ENCODE measurements at regions not wholly inside any gene's neighbourhood (a gene's known extent, or its start where the extent isn't known, plus 50 kb on each side); places are given as distances from the start of the nearest gene placed in this dataset.

GRCh38 chr9:91119679-91120078 is 242.0 kb downstream of the AUH start:
- TF ChIP-seq CTCF (conservative IDR thresholded peaks at IDR 0.05; ENCODE audit: low read length), result no peak
- H3K4me3 ChIP-seq (ENCODE audit: low read length), result no peak overlapping the region
- DNase-seq (ENCODE audit: low read depth), result peak; percentile 74

GRCh38 chr9:91120200-91120599 is 241.5 kb downstream of the AUH start:
- no peak for DNase-seq (ENCODE audit: low read depth)
- H3K4me3 ChIP-seq (ENCODE audit: low read length), result no peak overlapping the region
- no peak for TF ChIP-seq CTCF (conservative IDR thresholded peaks at IDR 0.05; ENCODE audit: low read length)

- no peak overlapping the region for H3K4me3 ChIP-seq (ENCODE audit: low read length)
- no peak for DNase-seq (ENCODE audit: low read depth)
- no peak for TF ChIP-seq CTCF (conservative IDR thresholded peaks at IDR 0.05; ENCODE audit: low read length)
Observed at GRCh38 chr9:91122755-91123154, 239.0 kb downstream of the AUH start.

- DNase-seq (ENCODE audit: low read depth), result peak; percentile 64
- TF ChIP-seq CTCF (conservative IDR thresholded peaks at IDR 0.05; ENCODE audit: low read length), result no peak
- H3K4me3 ChIP-seq (ENCODE audit: low read length), result no peak overlapping the region
Observed at GRCh38 chr9:91126761-91127445, 234.8 kb downstream of the AUH start.

- TF ChIP-seq CTCF (conservative IDR thresholded peaks at IDR 0.05; ENCODE audit: low read length), result no peak
- DNase-seq (ENCODE audit: low read depth), result no peak
- no peak overlapping the region for H3K4me3 ChIP-seq (ENCODE audit: low read length)
Observed at GRCh38 chr9:91127653-91128052, 234.1 kb downstream of the AUH start.

GRCh38 chr9:91130796-91131318 is 230.9 kb downstream of the AUH start:
- no peak for TF ChIP-seq CTCF (conservative IDR thresholded peaks at IDR 0.05; ENCODE audit: low read length)
- no peak for DNase-seq (ENCODE audit: low read depth)

GRCh38 chr9:91131433-91131839 is 230.3 kb downstream of the AUH start:
- TF ChIP-seq CTCF (conservative IDR thresholded peaks at IDR 0.05; ENCODE audit: low read length), result no peak
- H3K4me3 ChIP-seq (ENCODE audit: low read length), result no peak overlapping the region
- peak; percentile 98 for DNase-seq (ENCODE audit: low read depth)

More at GRCh38 chr9:91130796-91131318, 230.9 kb downstream of the AUH start:
- no peak overlapping the region for H3K4me3 ChIP-seq (ENCODE audit: low read length)
